ENCODE measurements at regions not wholly inside any gene's neighbourhood (a gene's known extent, or its start where the extent isn't known, plus 50 kb on each side); places are given as distances from the start of the nearest gene placed in this dataset.
"Not testable (repeated sequence)": the region's sequence is repeated elsewhere in the genome, so short reads cannot be mapped to it uniquely, and the experiment has no call there.

- not testable (repeated sequence) for TF ChIP-seq CTCF (IDR thresholded peaks at IDR 0.05; ENCODE audit: low read depth, low read length); EZH2phosphoT487 (IDR thresholded peaks at IDR 0.05; ENCODE audit: low read depth)
Measured at GRCh38 chr6:57815826-57816225, 498.4 kb downstream of the PRIM2 start.

Data from OCI-LY3 (cell line).